ENCODE measurements at regions not wholly inside any gene's neighbourhood (a gene's known extent, or its start where the extent isn't known, plus 50 kb on each side); places are given as distances from the start of the nearest gene placed in this dataset.
A peak's percentile ranks its signal among the peaks of the same experiment; 100 is the strongest.
"Not testable (repeated sequence)": the region's sequence is repeated elsewhere in the genome, so short reads cannot be mapped to it uniquely, and the experiment has no call there.

DNA sequence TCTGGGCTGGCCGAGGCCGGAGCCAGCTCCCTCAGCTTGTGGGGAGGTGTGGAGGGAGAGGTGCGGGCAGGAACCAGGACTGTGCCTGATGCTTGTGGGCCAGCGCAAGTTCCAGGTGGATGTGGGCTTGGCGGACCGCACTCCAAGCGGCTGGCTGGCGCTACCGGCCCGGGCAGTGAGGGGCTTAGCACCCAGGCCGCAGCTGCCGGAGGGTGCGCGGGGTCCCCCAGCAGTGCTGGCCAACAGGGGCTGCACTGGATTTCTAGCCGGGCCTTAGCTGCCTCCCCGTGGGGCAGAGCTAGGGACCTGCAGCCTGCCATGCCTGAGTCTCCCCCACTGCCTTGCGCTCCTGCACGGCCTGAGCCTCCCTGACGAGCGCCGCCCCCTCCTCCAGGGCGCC lies 242.8 kb downstream of the CCSER2 start:
- no peak for DNase-seq

DNA sequence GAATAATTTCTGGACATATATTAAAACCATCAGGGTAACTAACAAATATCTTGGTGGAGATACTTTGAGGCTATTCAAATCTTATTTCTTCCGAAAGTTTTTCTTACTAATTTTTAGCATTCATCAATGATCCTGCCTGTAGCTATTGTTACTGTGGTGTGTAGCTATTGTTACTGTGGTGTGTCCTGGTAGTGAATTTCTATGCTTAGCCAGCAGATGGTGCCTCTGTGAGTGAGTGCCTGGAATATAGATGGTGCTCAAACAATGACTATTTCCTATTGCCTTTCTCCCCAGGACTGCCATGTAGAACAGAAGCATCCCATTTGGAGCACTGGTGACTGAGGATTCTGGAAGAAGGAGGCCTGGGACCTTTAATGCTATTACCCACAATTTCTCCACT lies 245.7 kb downstream of the CCSER2 start:
- DNase-seq, result no peak

DNA sequence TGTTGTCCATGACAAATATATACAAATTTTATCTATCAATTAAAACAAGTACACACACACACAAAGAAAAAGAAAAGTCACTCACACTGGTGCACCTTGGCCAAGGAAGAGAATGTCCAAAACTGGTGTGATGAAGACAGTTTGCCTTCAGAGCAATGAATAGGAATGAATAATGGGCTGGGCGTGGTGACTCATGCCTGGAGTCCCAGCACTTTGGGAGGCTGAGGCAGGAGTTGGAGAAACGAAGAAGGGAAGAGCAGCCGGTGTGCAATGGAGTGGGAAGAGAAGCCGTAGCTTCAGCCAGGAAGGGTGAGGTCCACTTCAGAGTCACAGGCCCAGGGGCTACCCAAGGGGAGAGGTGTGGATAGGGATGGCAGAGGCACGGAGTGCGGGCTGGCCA lies 253.6 kb downstream of the CCSER2 start:
- no peak for DNase-seq

DNA sequence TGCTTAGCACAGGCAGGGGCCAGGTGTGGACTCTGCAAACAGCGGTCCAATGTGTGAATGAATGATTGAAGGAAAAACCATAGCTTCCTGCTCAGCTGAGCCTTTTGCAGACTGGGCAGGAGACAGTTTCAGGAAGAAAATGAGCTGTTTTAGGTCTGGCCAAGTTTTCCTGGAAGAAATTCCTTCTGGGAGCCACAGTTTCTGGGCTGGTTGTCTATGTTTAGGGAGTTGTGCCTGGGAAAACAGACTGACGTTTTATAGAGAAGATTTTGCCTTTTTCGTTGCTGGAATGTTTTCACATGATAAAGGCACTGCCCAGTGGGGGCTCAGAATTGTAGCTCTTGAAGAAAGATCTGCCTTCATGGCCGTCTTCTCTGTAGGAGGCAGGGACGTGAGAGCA lies 255.1 kb downstream of the CCSER2 start:
- no peak for DNase-seq

DNA sequence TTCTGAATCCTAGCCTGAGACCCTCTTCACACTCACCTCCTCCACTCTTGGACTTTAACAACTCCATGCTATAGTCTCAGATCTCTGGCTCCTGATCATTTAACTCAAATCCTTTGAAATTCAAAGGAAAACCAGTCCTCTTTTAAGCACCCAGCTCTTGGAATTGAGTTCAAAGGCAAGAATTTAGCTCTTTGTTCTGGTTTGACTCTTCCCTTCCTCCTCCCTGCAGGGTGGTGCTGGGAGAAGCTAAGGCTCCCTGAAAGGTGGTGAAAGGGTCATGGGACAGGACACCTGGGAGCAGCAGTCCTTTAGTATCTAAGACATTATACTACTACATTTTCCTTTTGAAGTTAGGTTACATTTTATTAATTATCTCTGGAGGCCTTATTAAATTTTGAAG lies 259.4 kb downstream of the CCSER2 start:
- DNase-seq, result no peak

DNA sequence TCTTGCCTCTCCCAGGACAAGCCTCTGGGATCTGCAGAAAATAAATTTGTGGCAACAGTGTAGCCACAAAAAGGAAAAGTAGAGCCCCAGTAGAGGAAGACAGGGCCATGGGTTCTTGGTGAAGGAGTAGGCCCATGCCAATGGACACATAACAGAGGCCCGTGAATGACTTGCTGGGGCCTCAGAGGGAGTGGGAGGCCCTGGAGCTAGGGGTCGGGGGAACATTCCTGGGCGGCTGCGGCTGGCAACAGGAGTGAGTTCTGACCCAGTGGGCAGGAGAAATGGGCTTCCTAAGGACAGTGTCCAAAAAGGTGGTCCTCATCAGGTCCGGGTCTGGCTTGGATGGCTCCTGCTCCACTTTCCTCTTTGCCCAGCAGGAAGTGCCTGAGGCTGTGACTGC lies 260.0 kb downstream of the CCSER2 start:
- no peak for DNase-seq

DNA sequence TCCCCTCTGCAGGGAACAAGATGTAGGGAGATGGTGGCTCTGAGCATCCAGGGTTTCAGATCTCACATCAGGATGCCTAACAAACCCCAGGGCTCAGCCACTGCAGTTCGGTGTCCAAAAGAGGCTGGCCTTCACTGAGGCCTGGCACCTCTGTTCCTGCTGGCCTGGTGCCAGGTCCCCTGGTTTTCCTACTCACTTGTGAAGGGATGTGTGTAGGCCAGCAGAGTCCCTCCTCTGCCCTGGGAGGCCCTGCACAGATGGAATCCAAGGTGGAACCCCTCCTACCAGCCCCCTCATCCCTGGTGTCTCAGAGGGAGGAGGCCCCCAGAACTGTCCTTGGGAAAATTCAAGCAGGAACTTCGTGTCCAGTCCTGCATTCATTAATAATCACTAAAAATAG lies 260.6 kb downstream of the CCSER2 start:
- DNase-seq, result no peak

DNA sequence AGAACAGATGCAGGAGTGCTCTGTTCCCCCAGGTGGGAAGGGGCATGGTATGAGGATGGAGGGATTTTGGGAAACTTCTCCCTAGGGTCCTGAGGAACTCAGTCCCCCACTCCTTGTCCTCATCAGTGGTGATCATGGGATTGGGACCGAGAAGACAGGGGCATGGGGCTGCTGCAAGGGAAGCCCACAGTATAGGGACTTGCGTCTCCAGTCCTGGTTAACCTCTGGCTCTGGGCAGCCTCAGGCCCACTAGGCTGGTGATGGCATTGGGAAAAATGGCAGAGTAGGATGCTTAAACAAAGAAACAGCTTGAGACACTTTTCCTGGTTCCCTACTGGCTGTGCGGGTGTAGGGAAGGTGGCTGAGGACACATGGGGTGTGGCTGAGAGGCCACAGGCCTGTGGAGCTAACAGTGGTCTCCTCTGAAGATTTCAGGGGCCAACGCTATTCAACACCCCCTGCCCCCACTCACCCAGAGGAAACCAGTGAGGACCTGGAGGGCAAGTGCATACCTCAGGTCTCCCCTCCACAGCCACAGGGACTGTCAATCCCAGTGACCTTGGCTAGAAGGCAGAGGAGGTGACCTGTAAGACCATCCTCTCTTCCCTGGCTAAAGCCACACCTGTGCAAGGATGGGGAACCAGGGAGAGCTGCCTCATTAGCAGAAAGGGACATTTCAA lies 261.3 kb downstream of the CCSER2 start:
- no peak for DNase-seq

DNA sequence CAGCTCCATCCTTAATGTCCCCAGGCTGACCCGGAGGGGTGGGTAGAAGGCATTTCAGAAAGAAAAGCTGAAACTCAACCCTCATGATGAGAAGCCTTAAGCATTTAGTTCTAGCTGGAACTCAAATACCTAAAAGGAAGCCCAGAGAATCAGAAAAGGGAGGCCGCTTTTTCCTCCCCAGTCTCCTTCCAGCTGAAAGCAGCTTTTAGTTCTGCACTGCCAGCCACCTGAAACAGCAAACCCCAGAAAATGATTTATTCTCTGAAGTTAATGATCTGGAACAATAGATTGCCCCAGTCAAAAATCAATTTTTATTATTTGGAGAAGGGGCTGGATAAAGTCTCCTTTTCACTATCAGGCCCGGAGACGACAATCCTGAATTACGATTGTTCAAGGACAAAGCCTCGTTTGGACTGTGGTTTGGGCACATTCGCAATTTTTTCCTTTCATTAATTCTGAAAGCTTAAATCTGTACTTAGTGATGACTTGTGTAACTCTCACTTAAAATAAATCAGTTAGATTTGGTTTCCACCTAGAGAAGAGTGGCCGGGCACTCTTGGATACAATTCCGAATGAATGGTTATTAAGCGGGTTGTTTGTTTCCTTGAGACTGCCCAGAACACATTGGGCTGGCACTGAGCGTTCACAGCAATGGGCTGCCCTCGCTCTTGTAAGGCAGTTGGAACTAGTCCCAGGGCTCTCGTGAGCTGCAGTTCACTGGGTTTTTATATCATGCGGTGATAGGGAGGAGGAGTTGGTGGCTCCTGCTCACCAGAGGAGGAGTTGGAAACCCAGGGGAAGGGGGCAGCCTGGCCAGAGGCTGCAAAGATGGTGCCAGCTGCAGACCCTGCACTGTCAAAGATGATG lies 262.2 kb downstream of the CCSER2 start:
- no peak for DNase-seq

DNA sequence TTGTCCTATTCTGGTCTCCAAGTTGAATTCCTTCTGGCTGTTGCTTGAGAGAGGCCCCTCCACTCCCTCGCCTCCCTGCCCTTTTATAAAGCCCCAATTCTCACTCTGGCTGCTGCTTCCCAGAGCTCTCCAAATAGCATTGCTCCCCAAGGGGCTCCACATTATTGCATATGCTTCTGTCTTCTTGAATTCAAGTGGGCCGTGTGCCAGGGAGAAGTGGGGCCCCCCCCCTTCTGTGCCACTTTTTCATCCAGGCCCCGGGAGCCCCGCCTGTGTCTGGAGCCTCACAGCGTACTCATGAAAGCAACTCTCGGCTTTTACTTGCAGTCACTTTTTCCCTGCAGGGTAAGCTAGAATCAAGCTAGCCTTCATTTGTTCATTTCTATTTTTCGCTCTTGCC lies 265.1 kb downstream of the CCSER2 start:
- no peak for DNase-seq

DNA sequence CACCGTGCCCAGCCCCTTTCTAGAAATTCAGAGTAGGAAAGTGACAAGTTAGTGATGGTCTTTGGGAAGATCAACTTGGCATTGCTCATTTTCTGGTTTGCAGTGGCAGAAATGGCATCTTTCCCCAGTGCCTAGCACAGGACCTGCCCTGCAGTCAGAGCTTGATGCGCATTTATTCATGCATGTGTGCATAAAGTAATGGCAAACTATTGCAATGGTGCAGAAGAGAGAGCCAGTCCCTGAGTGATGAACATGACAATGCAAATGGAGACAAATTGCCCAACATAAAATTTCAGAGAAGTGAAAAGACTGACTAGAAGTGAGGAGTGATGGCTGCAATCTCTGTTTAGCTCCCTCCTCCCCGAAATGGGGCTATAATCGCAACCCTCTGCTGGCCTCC lies 268.2 kb downstream of the CCSER2 start:
- no peak for DNase-seq

DNA sequence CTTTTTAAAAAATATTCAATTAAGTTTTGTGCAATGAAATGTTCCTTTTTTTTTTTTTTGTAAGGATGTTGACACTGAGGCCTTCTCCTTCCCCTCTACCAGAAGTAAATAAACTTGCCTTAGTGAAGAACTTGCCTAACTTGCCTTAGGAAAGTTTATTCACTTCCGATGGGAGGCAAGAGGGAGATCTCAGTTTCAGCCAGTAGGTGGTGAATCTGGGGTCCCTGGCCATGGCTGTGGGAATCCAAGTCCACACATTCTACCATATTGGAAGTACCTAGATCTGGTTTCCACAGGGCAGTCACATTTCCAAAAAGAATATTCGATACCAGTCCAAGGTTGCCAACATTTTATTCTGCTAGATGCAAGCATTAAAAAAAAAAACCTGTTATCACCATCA lies 270.9 kb downstream of the CCSER2 start:
- DNase-seq, result no peak

DNA sequence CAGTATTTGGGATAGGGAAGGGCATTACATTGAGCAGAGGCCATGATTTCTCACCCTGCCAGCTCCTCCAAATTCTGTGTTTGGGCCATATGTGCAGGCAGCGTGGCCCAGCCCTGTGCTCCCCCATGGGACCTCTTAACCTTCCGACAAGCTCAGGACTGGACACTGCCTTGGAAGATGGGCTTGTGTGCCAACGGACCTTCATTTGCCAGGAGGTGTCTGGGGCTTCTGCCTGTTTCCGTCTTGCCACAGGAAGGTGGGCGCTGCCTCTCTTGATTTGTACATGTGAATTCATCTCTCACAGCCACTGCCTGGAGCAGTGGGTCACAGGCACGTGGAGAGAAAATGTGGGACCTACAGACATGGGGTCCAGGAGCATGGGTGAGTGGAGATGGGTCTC lies 272.6 kb downstream of the CCSER2 start:
- DNase-seq, result no peak

DNA sequence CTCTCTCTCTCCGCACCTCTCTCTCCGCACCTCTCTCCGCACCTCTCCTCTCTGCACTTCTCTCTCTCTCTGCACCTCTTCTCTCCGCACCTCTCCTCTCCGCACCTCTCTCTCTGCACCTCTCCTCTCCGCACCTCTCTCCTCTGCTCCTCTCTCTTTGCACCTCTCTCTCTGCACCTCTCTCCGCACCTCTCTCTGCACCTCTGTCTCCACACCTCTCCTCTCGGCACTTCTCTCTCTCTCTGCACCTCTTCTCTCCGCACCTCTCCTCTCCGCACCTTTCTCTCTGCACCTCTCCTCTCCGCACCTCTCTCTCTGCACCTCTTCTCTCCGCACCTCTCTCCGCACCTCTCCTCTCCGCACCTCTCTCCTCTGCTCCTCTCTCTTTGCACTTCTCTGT lies 274.2 kb downstream of the CCSER2 start:
- DNase-seq, result not testable (repeated sequence)

DNA sequence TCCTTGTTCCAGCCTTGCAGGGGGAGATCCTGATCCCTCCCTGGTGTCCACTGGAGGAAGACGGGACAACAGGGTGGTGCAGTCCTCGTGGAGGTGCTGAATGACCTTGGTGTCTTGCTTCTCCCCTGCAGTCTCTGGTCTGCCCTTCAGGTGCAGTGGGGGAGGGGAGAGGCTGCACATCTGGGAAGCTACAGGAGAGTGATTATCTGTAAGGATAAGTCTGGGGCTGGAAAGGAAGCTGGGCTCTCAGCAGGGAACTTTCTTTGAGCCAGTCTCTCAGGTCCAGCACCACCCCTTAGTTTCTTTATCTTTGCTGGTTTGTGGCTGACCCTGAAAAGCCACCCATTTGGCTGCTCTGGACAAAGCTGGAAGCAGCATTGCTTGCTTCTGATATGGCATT lies 275.6 kb downstream of the CCSER2 start:
- no peak for DNase-seq

DNA sequence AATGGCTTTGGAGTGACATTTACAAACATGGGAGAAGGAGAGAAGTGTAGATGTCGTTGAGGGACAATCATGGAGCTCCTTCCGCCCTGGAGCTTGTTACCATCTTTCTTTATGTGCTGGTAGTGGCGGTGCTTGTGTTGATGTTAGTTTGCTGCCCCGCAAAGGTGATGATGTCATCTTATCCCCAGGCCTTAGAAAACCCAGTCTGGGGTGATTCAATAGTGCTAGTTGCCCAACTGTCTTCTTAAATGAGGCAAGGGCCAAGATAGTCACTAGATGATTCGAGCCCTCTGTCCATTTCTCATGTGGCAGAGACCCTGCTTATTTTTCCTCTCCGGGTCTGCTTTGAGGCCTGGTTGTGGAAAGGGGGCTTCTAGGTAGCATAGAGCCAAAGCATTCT lies 277.4 kb downstream of the CCSER2 start:
- no peak for DNase-seq

DNA sequence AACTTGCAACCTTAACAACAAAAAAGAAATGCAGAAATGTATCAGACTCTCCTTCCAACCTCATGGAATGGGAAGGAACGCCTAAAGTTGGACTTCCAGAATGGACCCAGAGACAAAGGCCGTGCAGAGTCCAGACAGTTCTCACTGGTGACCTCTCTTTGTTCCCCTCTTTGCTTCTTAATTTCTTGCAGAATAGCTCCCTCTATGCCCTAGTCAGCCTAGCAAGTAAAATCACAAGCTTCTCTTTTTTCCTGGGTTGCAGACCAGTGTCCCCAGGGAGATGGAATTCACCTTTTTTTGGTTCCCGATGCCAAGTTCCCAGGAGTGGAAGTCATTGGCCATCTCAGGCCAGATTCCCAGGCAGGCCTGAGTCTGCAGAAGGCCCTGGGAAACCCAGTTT lies 278.0 kb downstream of the CCSER2 start:
- DNase-seq, result no peak

DNA sequence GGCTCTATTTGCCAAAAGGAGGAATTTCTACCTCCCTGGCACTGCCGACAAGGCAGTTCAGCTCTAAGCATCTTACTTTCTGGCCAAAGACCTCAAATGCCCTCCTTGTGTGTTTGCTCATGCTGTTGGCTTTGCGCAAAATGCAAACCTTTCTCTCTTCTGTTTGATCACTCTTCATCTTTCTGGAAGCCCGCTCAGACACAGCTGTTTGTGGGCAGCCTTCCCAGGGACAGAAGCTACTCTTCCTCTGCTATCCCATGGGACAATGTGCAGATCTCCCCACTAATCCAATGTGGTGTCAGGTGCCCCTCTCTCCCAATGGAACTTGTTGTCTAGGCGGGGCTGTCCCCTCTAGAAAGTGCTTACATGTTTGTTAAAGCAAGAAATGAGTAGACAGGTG lies 278.7 kb downstream of the CCSER2 start:
- no peak for DNase-seq

DNA sequence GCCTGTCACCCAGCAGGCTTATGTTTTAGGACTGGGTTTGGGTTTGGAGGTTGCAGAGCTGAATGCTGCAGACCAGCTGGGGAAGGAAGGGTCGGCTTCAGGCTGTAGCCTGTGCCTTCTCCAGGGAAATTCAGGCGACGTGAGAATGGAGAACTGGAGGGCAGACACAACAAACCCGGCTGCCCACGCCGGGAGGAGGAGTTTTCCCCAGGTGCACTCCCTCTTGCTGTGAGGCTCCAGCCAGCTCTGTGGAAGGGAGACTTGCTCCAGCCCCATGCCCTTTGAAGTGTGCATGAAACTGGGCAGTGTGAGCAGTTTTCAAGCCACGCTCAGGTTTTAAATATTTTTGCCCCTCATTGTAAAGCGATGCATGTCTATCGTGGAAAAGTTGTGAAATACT lies 279.1 kb downstream of the CCSER2 start:
- DNase-seq, result no peak

DNA sequence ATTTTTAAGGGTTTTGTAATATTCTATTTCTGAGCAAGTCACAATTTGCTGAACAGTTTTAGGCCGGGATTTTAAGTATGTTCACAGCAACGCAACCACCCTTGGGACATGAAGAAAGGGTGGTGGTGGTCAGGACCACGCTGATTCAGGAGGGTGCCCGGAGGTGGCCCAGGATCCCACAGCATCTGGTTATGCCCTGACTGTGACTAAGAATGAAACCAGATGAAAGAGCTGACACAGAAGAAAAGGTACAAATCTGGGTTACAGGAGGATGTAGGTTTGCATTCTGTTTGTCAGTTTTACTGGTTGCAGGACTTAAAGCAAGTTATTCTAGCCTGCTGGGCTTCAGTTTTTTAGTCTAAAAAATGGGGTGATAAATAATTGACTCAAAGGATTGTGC lies 279.7 kb downstream of the CCSER2 start:
- DNase-seq, result no peak

DNA sequence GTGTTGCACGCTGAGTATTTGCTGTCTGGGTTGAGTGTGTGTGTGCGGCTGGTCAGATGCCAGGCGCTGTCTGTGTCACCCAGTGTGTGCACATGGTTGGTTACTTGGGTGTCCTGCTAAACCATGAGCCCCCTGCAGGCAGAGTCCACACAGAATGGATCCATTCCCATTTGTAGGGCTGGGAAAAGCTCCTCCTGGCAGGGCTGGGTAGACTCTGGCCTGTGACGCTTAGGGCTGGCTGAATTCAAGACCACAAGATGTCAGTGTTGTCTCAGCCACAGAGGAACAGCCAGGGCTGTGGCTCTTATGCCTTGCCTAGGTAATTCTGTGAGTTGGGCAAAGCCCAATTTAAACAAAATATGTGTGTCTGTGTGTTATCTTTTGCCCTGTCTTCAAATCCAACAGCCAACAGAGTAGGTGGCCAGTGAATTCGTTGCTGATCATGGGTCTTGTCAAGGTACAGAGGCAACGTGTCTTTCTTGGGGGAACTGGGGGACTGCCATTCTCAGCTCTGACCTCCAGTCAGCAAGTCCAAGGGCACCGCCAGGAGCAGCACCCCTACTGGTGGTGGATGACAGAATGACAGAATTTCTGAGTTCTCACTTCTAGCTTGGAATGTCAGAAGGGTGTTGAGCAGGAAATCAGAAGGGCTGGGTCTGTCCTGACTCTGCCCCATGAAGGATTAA lies 285.1 kb downstream of the CCSER2 start:
- DNase-seq, result peak; percentile 38

DNA sequence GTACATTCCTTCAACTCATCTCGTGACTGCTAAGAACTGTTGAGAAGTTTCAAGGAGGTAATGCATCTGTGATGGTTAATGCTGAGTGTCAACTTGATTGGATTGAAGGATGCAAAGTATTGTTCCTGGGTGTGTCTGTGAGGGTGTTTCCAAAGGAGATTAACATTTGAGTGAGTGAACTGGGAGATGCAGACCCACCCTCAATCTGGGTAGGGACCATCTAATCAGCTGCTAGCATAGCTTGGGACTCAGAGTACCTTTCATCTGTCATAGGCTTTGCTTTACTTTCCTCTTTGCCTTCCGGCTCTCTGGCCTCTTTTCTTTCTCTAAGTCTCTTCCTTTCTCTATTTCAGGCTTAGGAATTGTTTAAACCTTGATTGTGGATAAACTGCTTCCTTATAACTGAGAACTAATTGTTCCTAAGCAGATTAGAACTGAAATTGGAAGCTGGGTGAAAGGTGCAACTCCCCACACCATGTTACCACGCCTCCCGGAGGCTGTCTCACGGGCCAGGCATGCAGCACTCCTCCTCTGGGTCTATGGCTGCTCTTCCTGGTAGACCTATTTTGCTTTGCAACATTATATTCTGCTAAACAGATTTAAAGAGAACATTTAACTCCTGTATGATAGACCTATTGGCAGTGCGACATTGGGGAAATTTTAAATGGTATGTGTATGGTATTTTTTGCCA lies 298.2 kb downstream of the CCSER2 start:
- DNase-seq, result no peak

DNA sequence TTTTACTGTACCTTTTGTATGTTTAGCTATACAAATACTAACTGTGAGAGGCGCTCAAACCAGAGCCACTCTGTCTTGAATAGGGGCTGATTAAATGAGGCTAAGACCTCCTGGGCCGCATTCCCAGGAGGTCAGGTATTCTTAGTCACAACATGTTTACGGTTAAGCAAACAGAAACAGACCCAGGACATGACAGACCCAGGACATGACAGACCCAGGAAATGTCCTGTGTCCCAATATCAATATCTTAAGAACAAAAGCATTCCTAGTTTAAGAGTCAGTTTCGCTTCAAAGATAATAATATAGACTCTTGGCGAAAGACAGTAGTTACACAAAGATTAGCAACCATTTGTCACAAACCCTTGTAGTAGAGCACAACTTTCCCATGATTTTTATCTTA lies 304.5 kb downstream of the CCSER2 start:
- DNase-seq, result no peak

DNA sequence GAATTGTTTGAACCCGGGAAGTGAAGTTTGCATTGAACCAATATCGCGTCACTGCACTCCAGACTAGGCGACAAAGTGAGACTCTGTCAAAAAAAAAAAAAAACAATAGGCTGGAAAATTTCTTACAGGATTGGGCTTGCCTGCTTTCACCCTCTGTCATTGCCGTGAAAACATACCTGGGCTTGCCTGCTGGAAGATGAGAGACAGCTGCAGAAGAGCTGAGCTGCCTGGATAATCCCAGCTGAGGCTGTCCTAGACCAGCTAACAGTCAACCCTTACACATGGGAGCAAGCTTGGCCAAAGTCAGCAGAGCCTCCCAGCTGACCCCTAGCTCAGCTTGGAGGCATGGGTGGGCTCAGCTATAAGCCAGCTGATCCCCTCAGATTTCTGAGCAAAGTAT lies 306.2 kb downstream of the CCSER2 start:
- no peak for DNase-seq

All from NCI-H748 treated with DMSO at 0.1 percent for 48 hours (cell line).